WTC11 (cell line): ENCODE measurements at regions not wholly inside any gene's neighbourhood (a gene's known extent, or its start where the extent isn't known, plus 50 kb on each side); places are given as distances from the start of the nearest gene placed in this dataset.

ENCODE experiments used
- ATAC-seq: fragments of 200-7000 bp; cut with Tn5 transposase; 2 replicates; pipeline ENCODE4 v1.10.0; 2021; ENCODE audit warnings: mild to moderate bottlenecking, moderate library complexity
- CTCF ChIA-PET: fragments of 300-600 bp; sonication (Branson Sonifier 250); formaldehyde crosslinking; loops from one replicate; lab custom pipeline; 2021; ENCODE audit warnings: antibody characterized with exemption; lab: Charles Lee
- POLR2A ChIA-PET: fragments of 350-600 bp; sonication (Branson Sonifier 250); formaldehyde crosslinking; loops from one replicate; lab custom pipeline; 2021; ENCODE audit warnings: antibody characterized with exemption; lab: Charles Lee
- DNase-seq: peaks from one replicate; pipeline ENCODE4 v3.0.0; 2021; ENCODE audit warnings: low spot score
- H3K27ac Mint-ChIP-seq: 2 replicates; pipeline ENCODE4 v1.8.0; 2021; ENCODE audit warnings: mixed read lengths
- H3K27me3 Mint-ChIP-seq: 2 replicates; pipeline ENCODE4 v1.8.0; 2021; ENCODE audit warnings: low read depth, mild to moderate bottlenecking, moderate library complexity, mixed read lengths
- H3K36me3 Mint-ChIP-seq: 2 replicates; pipeline ENCODE4 v1.8.0; 2021; ENCODE audit warnings: mixed read lengths
- H3K4me1 Mint-ChIP-seq: 2 replicates; pipeline ENCODE4 v1.8.0; 2022; ENCODE audit warnings: mixed read lengths
- H3K4me3 Mint-ChIP-seq: 2 replicates; pipeline ENCODE4 v1.8.0; 2021; ENCODE audit warnings: mild to moderate bottlenecking, moderate library complexity, mixed read lengths
- H3K9me3 Mint-ChIP-seq: 2 replicates; pipeline ENCODE4 v1.8.0; 2021; ENCODE audit warnings: mixed read lengths
- AFF4 ChIP-seq: sonication (generic); formaldehyde crosslinking; IDR thresholded peaks from 2 replicates; pipeline ENCODE4 v1.8.1; 2023; ENCODE audit warnings: mild to moderate bottlenecking, missing genetic modification reagents, borderline replicate concordance
- ATF2 ChIP-seq: sonication (generic); formaldehyde crosslinking; IDR thresholded peaks from 2 replicates; pipeline ENCODE4 v1.8.1; 2022; ENCODE audit warnings: low read depth, missing genetic modification reagents, borderline replicate concordance
- ATF3 ChIP-seq: sonication (generic); formaldehyde crosslinking; conservative IDR thresholded peaks from 2 replicates; pipeline ENCODE4 v1.8.1; 2022; ENCODE audit warnings: mild to moderate bottlenecking, missing genetic modification reagents
- ATF6 ChIP-seq: sonication (generic); formaldehyde crosslinking; IDR thresholded peaks from 2 replicates; pipeline ENCODE4 v1.8.1; 2023; ENCODE audit warnings: mild to moderate bottlenecking, missing genetic modification reagents
- CREB1 ChIP-seq: sonication (generic); formaldehyde crosslinking; IDR thresholded peaks from 2 replicates; pipeline ENCODE4 v1.8.0; 2023; ENCODE audit warnings: mild to moderate bottlenecking, missing genetic modification reagents
- FOXK1 ChIP-seq: sonication (generic); formaldehyde crosslinking; IDR thresholded peaks from 2 replicates; pipeline ENCODE4 v1.8.0; 2022; ENCODE audit warnings: mild to moderate bottlenecking, moderate library complexity, missing genetic modification reagents
- FOXP4 ChIP-seq: sonication (generic); formaldehyde crosslinking; IDR thresholded peaks from 2 replicates; pipeline ENCODE4 v1.8.0; 2022; ENCODE audit warnings: mild to moderate bottlenecking, missing genetic modification reagents
- GRHL2 ChIP-seq: fragments of 250-450 bp; sonication (Bioruptor Pico); IDR thresholded peaks from 2 replicates; pipeline ENCODE4 v1.8.0; 2022; ENCODE audit warnings: mild to moderate bottlenecking, moderate library complexity; ENCODE audit not compliant: insufficient replicate concordance, severe bottlenecking
- GTF2I ChIP-seq: fragments of 250-450 bp; sonication (Bioruptor Pico); conservative IDR thresholded peaks from 2 replicates; pipeline ENCODE4 v1.4.0; 2021; ENCODE audit warnings: mild to moderate bottlenecking
- HMGXB4 ChIP-seq: sonication (generic); formaldehyde crosslinking; IDR thresholded peaks from 2 replicates; pipeline ENCODE4 v1.8.1; 2023; ENCODE audit warnings: mild to moderate bottlenecking, moderate library complexity, missing genetic modification reagents
- IRF2 ChIP-seq: sonication (generic); formaldehyde crosslinking; IDR thresholded peaks from 2 replicates; pipeline ENCODE4 v1.8.0; 2022; ENCODE audit warnings: low read depth, missing genetic modification reagents, borderline replicate concordance
- MAX ChIP-seq: sonication (generic); formaldehyde crosslinking; IDR thresholded peaks from 2 replicates; pipeline ENCODE4 v1.8.0; 2022; ENCODE audit warnings: mild to moderate bottlenecking, missing genetic modification reagents
- NR2C2 ChIP-seq: sonication (generic); formaldehyde crosslinking; IDR thresholded peaks from 2 replicates; pipeline ENCODE4 v1.8.0; 2022; ENCODE audit warnings: mild to moderate bottlenecking, missing genetic modification reagents
- TEAD1 ChIP-seq: sonication (generic); formaldehyde crosslinking; IDR thresholded peaks from 2 replicates; pipeline ENCODE4 v1.8.0; 2022; ENCODE audit warnings: mild to moderate bottlenecking, missing genetic modification reagents
- ZBTB21 ChIP-seq: sonication (generic); formaldehyde crosslinking; IDR thresholded peaks from 2 replicates; pipeline ENCODE4 v1.8.1; 2023; ENCODE audit warnings: mild to moderate bottlenecking, missing genetic modification reagents, borderline replicate concordance
- ZBTB43 ChIP-seq: sonication (generic); formaldehyde crosslinking; IDR thresholded peaks from 2 replicates; pipeline ENCODE4 v1.8.1; 2023; ENCODE audit warnings: mild to moderate bottlenecking, missing genetic modification reagents
- ZNF416 ChIP-seq: fragments of 250-450 bp; sonication (Bioruptor Pico); IDR thresholded peaks from 2 replicates; pipeline ENCODE4 v1.9.0; 2021; ENCODE audit warnings: mild to moderate bottlenecking, inconsistent platforms
- ZNF512 ChIP-seq: sonication (generic); formaldehyde crosslinking; IDR thresholded peaks from 2 replicates; pipeline ENCODE4 v1.8.1; 2022; ENCODE audit warnings: missing genetic modification reagents, borderline replicate concordance
- ZNF671 ChIP-seq: fragments of 250-450 bp; sonication (Bioruptor Pico); IDR thresholded peaks from 2 replicates; pipeline ENCODE4 v1.8.0; 2021; ENCODE audit warnings: mild to moderate bottlenecking

- ATAC-seq (no peak), DNase-seq (no peak)
- Mint-ChIP-seq H3K9me3 (no peaks in the 10 kb centered on the region), H3K4me3 (no peak overlapping the region), H3K27me3 (no peaks in the 10 kb centered on the region), H3K36me3 (no peaks in the 10 kb centered on the region), H3K4me1 (no peaks in the 10 kb centered on the region), H3K27ac (no peak overlapping the region)
- POLR2A ChIA-PET = no interaction called here
- CTCF ChIA-PET = no interaction called here
- TF ChIP-seq GTF2I (CRISPR knock-in tag) (no peak), NR2C2 (CRISPR knock-in tag) (no peak)
These were observed 101.3 kb upstream of the GUCY1A1 start for GRCh38 chr4:155565330-155565729.

- Mint-ChIP-seq H3K4me1 (no peaks in the 10 kb centered on the region), H3K27ac (no peak overlapping the region), H3K36me3 (no peaks in the 10 kb centered on the region), H3K27me3 (no peaks in the 10 kb centered on the region), H3K4me3 (no peak overlapping the region), H3K9me3 (no peaks in the 10 kb centered on the region)
- ChIA-PET POLR2A (no interaction called here), CTCF (no interaction called here)
- no peak for ATAC-seq
- no peak for DNase-seq
- TF ChIP-seq ZBTB43 (no peak), CREB1 (CRISPR knock-in tag) (no peak), ATF6 (CRISPR knock-in tag) (no peak), ATF3 (CRISPR knock-in tag) (no peak), AFF4 (CRISPR knock-in tag) (no peak), MAX (CRISPR knock-in tag) (no peak), IRF2 (CRISPR knock-in tag) (no peak), ZNF512 (no peak), FOXP4 (CRISPR knock-in tag) (no peak), ATF2 (CRISPR knock-in tag) (no peak), TEAD1 (CRISPR knock-in tag) (no peak), FOXK1 (CRISPR knock-in tag) (no peak), ZNF416 (CRISPR knock-in tag) (no peak), ZNF671 (CRISPR knock-in tag) (no peak), ZBTB21 (CRISPR knock-in tag) (no peak), GRHL2 (no peak), HMGXB4 (CRISPR knock-in tag) (no peak)
These were observed 101.8 kb upstream of the GUCY1A1 start for GRCh38 chr4:155564880-155565279.
